PC-3 (cell line): ENCODE measurements at regions not wholly inside any gene's neighbourhood (a gene's known extent, or its start where the extent isn't known, plus 50 kb on each side); places are given as distances from the start of the nearest gene placed in this dataset.

ENCODE experiments used
- CTCF ChIP-seq: fragments of 300-600 bp; sonication (generic); conservative IDR thresholded peaks from 2 replicates; pipeline ENCODE4 v1.5.1; 2017; ENCODE audit warnings: antibody characterized with exemption, low read depth, mild to moderate bottlenecking, low read length
- EZH2 ChIP-seq: fragments of 300-600 bp; sonication (generic); IDR thresholded peaks from one replicate; pipeline ENCODE4 v1.6.1; 2017; ENCODE audit warnings: antibody characterized with exemption, mild to moderate bottlenecking, low read length; ENCODE audit not compliant: unreplicated experiment
- EZH2phosphoT487 ChIP-seq: fragments of 300-600 bp; sonication (generic); IDR thresholded peaks from 2 replicates; pipeline ENCODE4 v1.6.1; 2018; ENCODE audit warnings: mild to moderate bottlenecking, antibody characterized with exemption, low read length, borderline replicate concordance

- TF ChIP-seq CTCF, result no peak
- TF ChIP-seq EZH2phosphoT487, result no peak
- no peak for TF ChIP-seq EZH2
Observed at GRCh38 chr13:50581586-50582196, 261.8 kb downstream of the DLEU7 start.
